ENCODE measurements at regions not wholly inside any gene's neighbourhood (a gene's known extent, or its start where the extent isn't known, plus 50 kb on each side); places are given as distances from the start of the nearest gene placed in this dataset.
"Not testable (repeated sequence)": the region's sequence is repeated elsewhere in the genome, so short reads cannot be mapped to it uniquely, and the experiment has no call there.

DNA sequence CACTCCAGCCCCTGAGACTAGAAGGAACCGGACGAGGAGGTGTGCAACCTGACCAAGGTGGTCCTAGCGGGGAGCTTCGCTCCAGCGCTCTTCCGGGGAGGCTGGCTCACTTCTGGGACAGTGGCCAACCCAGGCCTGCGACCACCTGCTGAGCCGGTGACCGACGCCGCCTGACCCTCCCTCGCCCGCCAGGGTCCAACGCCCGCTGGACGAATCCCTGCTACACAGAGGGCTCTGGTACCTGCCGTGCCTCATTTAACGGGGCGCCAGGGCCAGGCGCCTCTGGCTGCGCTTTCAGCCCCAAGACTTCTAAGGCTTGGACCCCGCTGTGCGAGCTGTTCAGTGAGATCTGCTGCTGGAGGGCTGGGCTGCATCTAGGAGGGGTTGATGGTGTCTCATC lies 99.5 kb upstream of the KCNJ18 start:
- no peak for DNase-seq (ENCODE audit: low spot score)
- TF ChIP-seq, protein P1, sequence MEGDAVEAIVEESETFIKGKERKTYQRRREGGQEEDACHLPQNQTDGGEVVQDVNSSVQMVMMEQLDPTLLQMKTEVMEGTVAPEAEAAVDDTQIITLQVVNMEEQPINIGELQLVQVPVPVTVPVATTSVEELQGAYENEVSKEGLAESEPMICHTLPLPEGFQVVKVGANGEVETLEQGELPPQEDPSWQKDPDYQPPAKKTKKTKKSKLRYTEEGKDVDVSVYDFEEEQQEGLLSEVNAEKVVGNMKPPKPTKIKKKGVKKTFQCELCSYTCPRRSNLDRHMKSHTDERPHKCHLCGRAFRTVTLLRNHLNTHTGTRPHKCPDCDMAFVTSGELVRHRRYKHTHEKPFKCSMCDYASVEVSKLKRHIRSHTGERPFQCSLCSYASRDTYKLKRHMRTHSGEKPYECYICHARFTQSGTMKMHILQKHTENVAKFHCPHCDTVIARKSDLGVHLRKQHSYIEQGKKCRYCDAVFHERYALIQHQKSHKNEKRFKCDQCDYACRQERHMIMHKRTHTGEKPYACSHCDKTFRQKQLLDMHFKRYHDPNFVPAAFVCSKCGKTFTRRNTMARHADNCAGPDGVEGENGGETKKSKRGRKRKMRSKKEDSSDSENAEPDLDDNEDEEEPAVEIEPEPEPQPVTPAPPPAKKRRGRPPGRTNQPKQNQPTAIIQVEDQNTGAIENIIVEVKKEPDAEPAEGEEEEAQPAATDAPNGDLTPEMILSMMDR (IDR thresholded peaks at IDR 0.05; ENCODE audit: borderline replicate concordance, control extremely low read depth, extremely low read depth, insufficient read depth, missing control alignments), result no peak
- in situ Hi-C loops (cut with MboI; ENCODE audit: low sequenced_read_pairs, unreplicated experiment), result no loop called here

DNA sequence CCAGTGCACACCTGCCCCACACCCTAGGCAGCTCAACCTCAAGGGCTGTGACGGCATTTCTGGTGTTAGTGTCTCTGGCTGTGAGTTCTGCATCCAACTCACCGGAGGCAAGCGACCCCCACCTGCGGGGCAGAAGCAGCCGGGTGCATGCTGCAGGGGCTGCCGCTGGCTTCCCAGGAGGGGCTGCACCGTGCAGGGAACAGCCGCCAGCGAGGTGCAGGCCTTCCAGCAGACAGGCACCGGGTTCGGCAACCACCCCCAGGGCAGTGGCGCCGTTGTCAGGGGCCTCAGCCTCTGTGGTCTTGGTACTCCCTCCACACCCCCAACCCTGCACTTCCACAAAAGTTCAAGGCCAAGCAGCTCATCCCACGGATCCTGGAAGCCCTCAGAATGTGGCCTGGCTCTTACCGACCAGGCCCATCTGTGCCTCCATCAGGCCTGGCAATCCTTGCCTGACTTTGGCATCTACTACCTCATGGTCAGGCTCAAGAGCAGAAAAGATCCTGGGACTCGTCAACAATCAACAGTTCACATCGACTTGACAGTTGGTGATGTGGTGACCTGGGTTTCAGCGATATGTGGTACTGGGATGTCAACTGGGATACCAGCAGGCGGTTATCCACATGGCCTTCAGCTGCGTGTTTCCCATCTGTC lies 98.7 kb upstream of the KCNJ18 start:
- DNase-seq (ENCODE audit: low spot score); in situ Hi-C loops (cut with MboI; ENCODE audit: low sequenced_read_pairs, unreplicated experiment): not testable (repeated sequence)

DNA sequence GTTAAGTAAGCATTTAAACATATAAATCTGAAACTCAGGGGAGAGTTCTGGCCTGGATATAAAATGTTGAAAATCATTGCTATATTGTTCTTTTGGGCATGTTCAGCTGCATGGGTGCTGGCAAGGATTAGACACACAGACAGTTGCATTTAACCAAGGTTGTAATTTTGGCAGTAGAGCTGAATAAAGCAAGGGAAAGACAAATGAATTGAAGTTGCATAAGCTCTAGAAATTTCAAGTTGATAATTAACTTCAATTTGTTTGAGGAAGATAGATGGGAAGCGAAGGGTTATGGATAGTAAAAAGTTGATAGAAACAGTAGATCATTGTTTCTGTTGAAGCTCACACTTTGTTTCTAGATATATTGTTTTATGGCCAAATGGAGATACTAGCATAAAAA lies 97.2 kb upstream of the KCNJ18 start:
- DNase-seq (ENCODE audit: low spot score), result no peak
- in situ Hi-C loops (cut with MboI; ENCODE audit: low sequenced_read_pairs, unreplicated experiment), result no loop called here
- TF ChIP-seq, protein P1 (IDR thresholded peaks at IDR 0.05; ENCODE audit: borderline replicate concordance, control extremely low read depth, extremely low read depth, insufficient read depth, missing control alignments), result no peak

DNA sequence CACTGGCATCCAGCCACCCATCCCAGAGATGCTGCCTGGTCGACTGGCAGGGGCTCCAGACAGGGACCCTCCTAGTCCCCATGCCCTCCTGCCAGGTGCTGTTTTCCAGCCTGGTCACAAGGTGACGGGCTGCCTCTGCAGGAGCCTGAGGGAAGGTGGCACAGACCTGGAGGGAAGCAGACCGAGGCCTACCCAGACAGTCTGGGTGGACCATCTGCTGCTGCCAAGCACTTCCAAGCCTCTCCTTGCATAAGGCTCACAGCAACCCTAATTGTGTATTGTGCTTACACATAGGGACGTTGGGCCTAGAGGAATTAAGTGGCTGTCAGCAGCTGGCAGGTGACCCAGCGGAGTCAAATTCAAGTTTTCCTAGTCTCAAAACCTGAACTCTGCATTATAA lies 90.1 kb upstream of the KCNJ18 start:
- in situ Hi-C loops (cut with MboI; ENCODE audit: low sequenced_read_pairs, unreplicated experiment), result no loop called here
- DNase-seq (ENCODE audit: low spot score), result no peak
- TF ChIP-seq, protein P1 (IDR thresholded peaks at IDR 0.05; ENCODE audit: borderline replicate concordance, control extremely low read depth, extremely low read depth, insufficient read depth, missing control alignments), result no peak

DNA sequence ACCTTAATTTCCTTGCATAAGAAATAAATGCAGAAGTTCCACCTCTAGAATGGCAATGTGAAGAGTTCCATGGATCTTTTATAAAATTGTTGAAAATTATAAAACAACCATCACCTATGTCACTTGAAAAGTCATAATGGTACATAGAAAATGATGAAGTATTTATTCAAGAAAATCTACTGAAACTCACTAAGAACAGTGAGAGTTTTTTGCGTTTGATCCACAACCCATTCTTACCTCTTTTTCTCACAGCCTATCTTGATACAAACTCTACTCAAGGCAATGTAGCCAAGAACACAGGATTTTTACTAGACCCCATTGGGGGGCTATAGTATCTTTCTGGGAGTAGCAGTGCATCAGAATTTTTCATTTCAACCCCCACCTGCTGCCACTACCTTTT lies 89.0 kb upstream of the KCNJ18 start:
- DNase-seq (ENCODE audit: low spot score); in situ Hi-C loops (cut with MboI; ENCODE audit: low sequenced_read_pairs, unreplicated experiment): not testable (repeated sequence)

DNA sequence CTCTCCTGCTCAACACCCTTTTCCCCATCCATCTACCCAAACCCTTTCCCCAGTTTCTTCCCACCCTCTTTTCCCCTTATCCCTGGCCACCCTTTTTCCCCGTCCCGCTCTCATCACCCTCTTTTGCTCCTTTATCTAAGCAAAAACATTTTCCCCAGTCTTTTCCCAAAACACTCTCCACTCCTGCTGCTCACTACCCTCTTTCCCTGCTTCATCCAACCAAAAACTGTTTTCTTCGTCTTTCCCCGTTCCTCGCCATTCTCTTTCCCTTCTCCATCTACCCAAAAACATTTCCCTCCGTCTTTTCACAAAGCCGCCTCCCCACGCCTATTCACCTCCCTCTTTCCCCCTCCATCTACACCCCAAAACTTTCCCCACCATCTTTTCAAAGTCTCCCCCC lies 80.9 kb upstream of the KCNJ18 start:
- DNase-seq (ENCODE audit: low spot score); in situ Hi-C loops (cut with MboI; ENCODE audit: low sequenced_read_pairs, unreplicated experiment): not testable (repeated sequence)

DNA sequence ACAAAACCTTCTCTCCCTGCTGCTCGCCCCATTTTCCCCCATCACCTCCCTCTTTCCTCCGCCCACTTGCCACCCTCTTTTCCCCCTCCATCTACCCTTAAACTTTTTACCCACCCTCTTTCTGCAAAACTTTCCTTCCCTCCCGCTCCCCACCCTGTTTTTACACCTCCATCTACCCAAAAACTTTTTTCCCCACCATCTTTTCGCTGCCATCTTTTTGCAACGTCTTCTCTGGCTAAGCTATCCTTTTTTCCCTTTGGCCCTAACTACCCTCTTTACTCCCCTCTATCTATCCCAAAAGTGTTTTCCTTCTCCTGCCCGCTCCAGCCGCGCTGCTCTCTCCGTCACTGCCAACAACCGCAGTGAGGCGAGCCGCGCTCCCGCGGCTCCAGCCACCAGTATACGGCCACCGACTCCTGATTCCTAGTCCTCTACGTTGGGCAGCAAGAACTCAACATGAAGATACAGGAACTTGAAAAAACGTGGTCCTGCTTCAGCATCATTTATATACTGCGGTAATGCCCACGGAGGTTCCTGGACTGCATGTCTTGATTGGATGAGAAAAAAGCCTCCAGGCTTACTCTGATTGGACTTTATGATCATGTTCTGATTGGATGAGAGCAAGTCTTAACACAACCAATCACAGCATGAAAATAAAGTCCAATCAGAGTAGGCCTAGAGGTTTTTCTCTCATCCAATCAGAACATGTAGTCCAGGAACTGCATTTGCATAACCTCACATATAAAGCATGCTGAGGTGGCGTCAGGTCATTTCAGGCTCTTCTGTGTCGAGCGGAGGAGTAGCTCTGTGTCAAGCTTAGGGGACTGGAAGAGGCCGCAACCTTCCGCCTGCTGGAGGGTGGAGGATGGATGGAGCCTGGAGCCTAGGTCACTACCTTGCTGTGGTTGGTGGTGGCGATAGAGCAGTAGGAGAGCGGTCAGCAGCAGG lies 79.9 kb upstream of the KCNJ18 start:
- in situ Hi-C loops (cut with MboI; ENCODE audit: low sequenced_read_pairs, unreplicated experiment); DNase-seq (ENCODE audit: low spot score): not testable (repeated sequence)

DNA sequence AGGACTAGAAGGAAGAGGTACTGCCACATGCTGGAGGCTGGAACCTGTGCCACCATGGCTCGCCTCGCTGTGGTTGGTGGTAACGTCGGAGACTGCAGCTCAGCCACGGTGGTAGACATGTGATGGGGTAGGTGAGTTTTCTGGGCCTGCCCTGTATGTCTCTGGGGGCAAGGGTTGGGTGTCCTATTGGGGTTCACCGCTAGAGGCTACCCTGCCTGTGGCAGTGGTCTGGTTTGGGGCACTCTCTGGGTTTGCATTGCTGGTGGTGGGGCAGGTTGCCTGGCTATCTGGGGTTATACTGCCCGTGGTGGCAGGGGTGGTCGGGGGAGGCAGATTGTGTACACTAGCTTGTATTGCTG lies 79.3 kb upstream of the KCNJ18 start:
- DNase-seq (ENCODE audit: low spot score), result no peak
- in situ Hi-C loops (cut with MboI; ENCODE audit: low sequenced_read_pairs, unreplicated experiment), result no loop called here
- TF ChIP-seq, protein P1 (IDR thresholded peaks at IDR 0.05; ENCODE audit: borderline replicate concordance, control extremely low read depth, extremely low read depth, insufficient read depth, missing control alignments), result no peak

DNA sequence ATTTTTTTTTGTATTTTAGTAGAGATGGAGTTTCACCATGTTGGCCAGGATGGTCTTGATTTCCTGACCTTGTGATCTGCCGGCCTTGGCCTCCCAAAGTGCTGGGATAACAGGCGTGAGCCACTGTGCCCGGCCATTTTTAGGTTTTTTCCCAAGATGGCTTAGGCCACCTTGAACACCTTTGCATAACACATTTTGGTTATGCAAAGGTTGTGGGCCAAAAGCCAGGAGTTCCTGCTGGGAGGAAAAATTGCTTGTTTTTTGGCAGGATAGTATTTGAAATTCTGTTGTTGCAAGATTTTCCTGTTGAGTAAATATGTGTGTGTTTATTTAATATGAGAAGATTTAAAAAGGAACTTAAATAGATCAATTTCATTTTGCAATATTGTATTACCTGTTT lies 65.3 kb upstream of the KCNJ18 start:
- in situ Hi-C loops (cut with MboI; ENCODE audit: low sequenced_read_pairs, unreplicated experiment), result not testable (repeated sequence)

More for the DNA sequence above, 65.3 kb upstream of the KCNJ18 start:
- not testable (repeated sequence) for DNase-seq (ENCODE audit: low spot score)
